Upper lobe of left lung (tissue), 4 donors: ENCODE measurements at regions not wholly inside any gene's neighbourhood (a gene's known extent, or its start where the extent isn't known, plus 50 kb on each side); places are given as distances from the start of the nearest gene placed in this dataset.

Experiments used
- EP300 ChIP-seq, 4 donors: sonication (generic); formaldehyde crosslinking; IDR thresholded peaks; one replicate each; pipeline ENCODE4 v1.5.1; 2017; ENCODE audit warnings: antibody characterized with exemption in 4 of 4, control low read depth in 2 of 4
- POLR2A ChIP-seq, 4 donors: fragments of 450-650 bp; IDR thresholded peaks; one replicate each; pipeline ENCODE4 v1.5.1; 2016 to 2017; ENCODE audit warnings: antibody characterized with exemption in 4 of 4, mild to moderate bottlenecking in 2 of 4
- POLR2AphosphoS5 ChIP-seq, 2 donors: sonication (generic); formaldehyde crosslinking; IDR thresholded peaks; one replicate each; pipeline ENCODE4 v1.5.1; 2017; ENCODE audit warnings: antibody characterized with exemption in 2 of 2
- TF ChIP-seq, protein P1 (sequence below), 6 experiments: fragments of 450-650 bp in 4 of 6; fragments of 200-600 bp in 2 of 6; sonication (generic) in 2 of 6; IDR thresholded peaks; one replicate each; pipeline ENCODE4 v1.5.1; 2016 to 2019; ENCODE audit warnings: antibody characterized with exemption in 6 of 6

DNA sequence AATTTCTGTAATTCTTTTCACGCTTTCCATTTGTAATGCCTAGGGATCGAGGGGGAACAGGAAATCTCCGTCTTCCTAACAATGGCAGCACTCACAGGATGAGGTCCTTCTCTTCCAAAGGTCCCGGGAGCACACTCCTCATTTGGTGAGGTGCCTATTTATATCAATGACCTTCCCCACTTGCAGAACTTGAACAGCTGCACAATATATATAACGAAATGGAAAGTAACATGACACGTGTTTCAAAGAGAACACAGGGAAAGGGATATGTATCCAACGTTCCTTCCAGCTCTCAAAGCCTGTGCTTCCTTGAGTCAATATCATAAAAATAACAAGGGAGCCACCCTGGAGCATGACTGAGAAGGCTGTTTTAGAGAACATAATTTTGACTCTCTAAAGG, 78.6 kb upstream of the RBM24 start:
- TF ChIP-seq, protein P1, sequence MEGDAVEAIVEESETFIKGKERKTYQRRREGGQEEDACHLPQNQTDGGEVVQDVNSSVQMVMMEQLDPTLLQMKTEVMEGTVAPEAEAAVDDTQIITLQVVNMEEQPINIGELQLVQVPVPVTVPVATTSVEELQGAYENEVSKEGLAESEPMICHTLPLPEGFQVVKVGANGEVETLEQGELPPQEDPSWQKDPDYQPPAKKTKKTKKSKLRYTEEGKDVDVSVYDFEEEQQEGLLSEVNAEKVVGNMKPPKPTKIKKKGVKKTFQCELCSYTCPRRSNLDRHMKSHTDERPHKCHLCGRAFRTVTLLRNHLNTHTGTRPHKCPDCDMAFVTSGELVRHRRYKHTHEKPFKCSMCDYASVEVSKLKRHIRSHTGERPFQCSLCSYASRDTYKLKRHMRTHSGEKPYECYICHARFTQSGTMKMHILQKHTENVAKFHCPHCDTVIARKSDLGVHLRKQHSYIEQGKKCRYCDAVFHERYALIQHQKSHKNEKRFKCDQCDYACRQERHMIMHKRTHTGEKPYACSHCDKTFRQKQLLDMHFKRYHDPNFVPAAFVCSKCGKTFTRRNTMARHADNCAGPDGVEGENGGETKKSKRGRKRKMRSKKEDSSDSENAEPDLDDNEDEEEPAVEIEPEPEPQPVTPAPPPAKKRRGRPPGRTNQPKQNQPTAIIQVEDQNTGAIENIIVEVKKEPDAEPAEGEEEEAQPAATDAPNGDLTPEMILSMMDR (IDR thresholded peaks at IDR 0.05) = no peak
- no peak for TF ChIP-seq POLR2AphosphoS5 (IDR thresholded peaks at IDR 0.05)
- no peak for TF ChIP-seq POLR2A (IDR thresholded peaks at IDR 0.05)
- TF ChIP-seq EP300 (IDR thresholded peaks at IDR 0.05) = no peak
